PC-9 (cell line): ENCODE measurements at regions not wholly inside any gene's neighbourhood (a gene's known extent, or its start where the extent isn't known, plus 50 kb on each side); places are given as distances from the start of the nearest gene placed in this dataset.

Experiments
- BruUV-seq: library from RNA; stranded (reverse); fragments of 400-500 nt; replicated peaks from 2 replicates; lab custom pipeline; 2021; lab: Mats Ljungman, UMichigan
- CTCF ChIA-PET: fragments of 300-600 bp; sonication (Branson Sonifier 250); formaldehyde crosslinking; loops from one replicate; lab custom pipeline; 2022; ENCODE audit warnings: antibody characterized with exemption; lab: Charles Lee
- POLR2A ChIA-PET: fragments of 300-600 bp; sonication (Branson Sonifier 250); formaldehyde crosslinking; loops from one replicate; lab custom pipeline; 2022; ENCODE audit warnings: antibody characterized with exemption; ENCODE audit not compliant: unreplicated experiment; lab: Charles Lee
- DNase-seq, 2 experiments: peaks; one replicate each; pipeline versions ENCODE4 v3.0.0 to v3.0.0-alpha.2; 2015 to 2022; ENCODE audit warnings: mixed read lengths in 1 of 2
- H2AFZ ChIP-seq: fragments of 200-600 bp; sonication (generic); 2 replicates; pipeline ENCODE4 v1.8.1; 2017; ENCODE audit warnings: antibody characterized with exemption
- H3F3A ChIP-seq: fragments of 200-600 bp; sonication (generic); 2 replicates; pipeline ENCODE4 v1.8.1; 2017; ENCODE audit warnings: antibody characterized with exemption, mild to moderate bottlenecking, low read depth; ENCODE audit not compliant: insufficient read depth
- H3K27ac ChIP-seq: fragments of 200-600 bp; sonication (generic); 2 replicates; pipeline ENCODE4 v1.6.1; 2016; ENCODE audit warnings: mixed run types
- H3K27me3 ChIP-seq: fragments of 200-600 bp; sonication (generic); 2 replicates; pipeline ENCODE4 v1.6.1; 2016; ENCODE audit warnings: low read depth, mixed run types; ENCODE audit not compliant: insufficient read depth
- H3K36me3 ChIP-seq: fragments of 200-600 bp; sonication (generic); 2 replicates; pipeline ENCODE4 v1.6.1; 2016; ENCODE audit warnings: low read depth, mixed run types
- H3K4me1 ChIP-seq: fragments of 200-600 bp; sonication (generic); replicated peaks from 2 replicates; pipeline ENCODE4 v1.6.1; 2016; ENCODE audit warnings: mixed run types; ENCODE audit not compliant: insufficient read depth
- H3K4me2 ChIP-seq: fragments of 200-600 bp; sonication (generic); 2 replicates; pipeline ENCODE4 v1.6.1; 2017; ENCODE audit warnings: mixed run types
- H3K4me3 ChIP-seq: fragments of 200-600 bp; sonication (generic); 2 replicates; pipeline ENCODE4 v1.6.1; 2016; ENCODE audit warnings: mixed run types
- H3K79me2 ChIP-seq: fragments of 200-600 bp; sonication (generic); 2 replicates; pipeline ENCODE4 v1.6.1; 2017; ENCODE audit warnings: low read depth, mixed run types
- H3K9me2 ChIP-seq: fragments of 200-600 bp; sonication (generic); 2 replicates; pipeline ENCODE4 v1.8.1; 2017; ENCODE audit warnings: mild to moderate bottlenecking; ENCODE audit not compliant: insufficient read depth
- H3K9me3 ChIP-seq: fragments of 200-600 bp; sonication (generic); 2 replicates; pipeline ENCODE4 v1.8.1; 2016; ENCODE audit warnings: low read depth; ENCODE audit not compliant: insufficient read depth
- H4K20me1 ChIP-seq: fragments of 200-600 bp; sonication (generic); 2 replicates; pipeline ENCODE4 v1.8.1; 2017; ENCODE audit not compliant: insufficient read depth
- EZH2 ChIP-seq: fragments of 200-600 bp; sonication (generic); IDR thresholded peaks from 2 replicates; pipeline ENCODE4 v1.8.0; 2017; ENCODE audit warnings: antibody characterized with exemption, low read depth
- intact Hi-C: fragments of 100-400 bp; cut with micrococcal nuclease; formaldehyde crosslinking; loops from one replicate; pipeline ENCODE4 v1.10.0; 2022; ENCODE audit not compliant: unreplicated experiment
- TF ChIP-seq, protein P1 (sequence below): fragments of 200-600 bp; sonication (generic); conservative IDR thresholded peaks from 2 replicates; pipeline ENCODE4 v1.6.1; 2017; ENCODE audit warnings: mixed run types, antibody characterized with exemption, mild to moderate bottlenecking, moderate library complexity

DNA sequence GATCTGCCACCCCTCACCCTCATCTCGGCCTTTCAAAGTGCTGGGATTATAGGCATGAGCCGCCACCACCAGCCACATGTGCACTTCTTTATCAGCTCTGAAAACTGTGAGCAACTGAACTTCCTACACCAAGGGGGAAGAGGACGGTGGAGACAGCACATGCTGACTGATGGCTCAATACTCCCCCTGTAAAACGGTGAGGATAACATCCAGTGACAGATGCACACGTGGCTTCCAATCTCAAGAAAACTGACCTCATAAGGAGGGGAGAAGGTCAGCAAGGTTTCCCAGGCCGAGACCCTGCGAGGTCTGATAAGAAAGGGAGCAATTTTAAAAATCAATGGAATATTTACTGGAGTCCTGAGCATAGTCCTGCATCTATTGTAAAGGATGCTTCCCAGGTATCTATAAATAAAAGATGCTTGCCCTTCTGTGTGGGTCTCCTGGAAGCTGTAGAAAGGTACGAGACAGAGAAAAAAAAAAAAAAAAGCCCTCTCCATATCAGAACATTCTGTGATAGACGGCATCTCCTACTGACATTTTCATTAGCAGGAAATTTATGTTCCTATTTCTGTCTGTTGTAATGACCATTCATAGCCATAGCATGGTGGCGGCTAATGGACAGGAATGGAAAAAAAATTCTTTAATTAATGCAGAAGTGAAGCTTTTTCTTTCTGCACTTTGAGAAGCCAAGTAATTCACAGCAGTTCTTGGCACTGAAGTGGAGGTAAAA is 385.1 kb downstream of the ZNF536 start:
- TF ChIP-seq, protein P1, sequence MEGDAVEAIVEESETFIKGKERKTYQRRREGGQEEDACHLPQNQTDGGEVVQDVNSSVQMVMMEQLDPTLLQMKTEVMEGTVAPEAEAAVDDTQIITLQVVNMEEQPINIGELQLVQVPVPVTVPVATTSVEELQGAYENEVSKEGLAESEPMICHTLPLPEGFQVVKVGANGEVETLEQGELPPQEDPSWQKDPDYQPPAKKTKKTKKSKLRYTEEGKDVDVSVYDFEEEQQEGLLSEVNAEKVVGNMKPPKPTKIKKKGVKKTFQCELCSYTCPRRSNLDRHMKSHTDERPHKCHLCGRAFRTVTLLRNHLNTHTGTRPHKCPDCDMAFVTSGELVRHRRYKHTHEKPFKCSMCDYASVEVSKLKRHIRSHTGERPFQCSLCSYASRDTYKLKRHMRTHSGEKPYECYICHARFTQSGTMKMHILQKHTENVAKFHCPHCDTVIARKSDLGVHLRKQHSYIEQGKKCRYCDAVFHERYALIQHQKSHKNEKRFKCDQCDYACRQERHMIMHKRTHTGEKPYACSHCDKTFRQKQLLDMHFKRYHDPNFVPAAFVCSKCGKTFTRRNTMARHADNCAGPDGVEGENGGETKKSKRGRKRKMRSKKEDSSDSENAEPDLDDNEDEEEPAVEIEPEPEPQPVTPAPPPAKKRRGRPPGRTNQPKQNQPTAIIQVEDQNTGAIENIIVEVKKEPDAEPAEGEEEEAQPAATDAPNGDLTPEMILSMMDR, result no peak
- TF ChIP-seq EZH2, result no peak
- no peak overlapping the region for H3K4me3 ChIP-seq
- CTCF ChIA-PET, result no interaction called here

DNA sequence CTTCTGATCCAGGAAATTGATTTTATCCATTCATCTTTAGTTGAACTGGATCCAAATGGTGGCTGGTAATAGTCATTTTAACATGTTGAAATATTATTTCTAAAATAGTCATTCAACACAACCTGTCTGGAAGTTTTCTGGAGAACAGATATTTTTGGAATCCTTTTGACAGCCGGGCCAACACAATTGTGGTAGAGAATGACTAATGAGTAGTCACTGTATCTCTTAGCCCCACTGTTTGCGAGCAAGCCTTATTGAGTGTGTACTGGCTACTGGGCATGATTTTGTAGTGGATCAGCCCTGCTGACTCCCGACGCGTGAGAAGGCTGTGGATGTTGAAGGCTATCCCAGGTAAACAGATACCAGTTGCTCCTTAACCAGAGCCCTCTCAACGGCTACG is 383.4 kb downstream of the ZNF536 start:
- Histone ChIP-seq H3K9me3 (no peaks in the 10 kb centered on the region), H4K20me1 (no peaks in the 10 kb centered on the region), H3K4me3 (no peak overlapping the region), H3K36me3 (no peaks in the 10 kb centered on the region), H3K4me1 (no peaks in the 10 kb centered on the region), H3K4me2 (no peak overlapping the region), H3F3A (no peaks in the 10 kb centered on the region), H3K9me2 (no peaks in the 10 kb centered on the region), H3K27ac (no peak overlapping the region), H2AFZ (no peak overlapping the region), H3K27me3 (no peaks in the 10 kb centered on the region; the same call in 1 of the 2 replicates), H3K79me2 (no peaks in the 10 kb centered on the region)
- intact Hi-C loops, result no loop called here
- ChIA-PET CTCF (no interaction called here), POLR2A (no interaction called here)
- DNase-seq, result no peak
- BruUV-seq, result no TSS peak
- TF ChIP-seq, protein P1, result no peak
- no peak for TF ChIP-seq EZH2

More for the DNA sequence above, 385.1 kb downstream of the ZNF536 start:
- Histone ChIP-seq H2AFZ (no peak overlapping the region), H3K27ac (no peak overlapping the region), H3K36me3 (no peaks in the 10 kb centered on the region), H3K27me3 (no peaks in the 10 kb centered on the region; the same call in 1 of the 2 replicates), H3K79me2 (no peaks in the 10 kb centered on the region), H3K9me2 (no peaks in the 10 kb centered on the region), H3K4me2 (no peak overlapping the region), H3K4me1 (no peaks in the 10 kb centered on the region), H3F3A (no peaks in the 10 kb centered on the region), H3K9me3 (no peaks in the 10 kb centered on the region), H4K20me1 (no peaks in the 10 kb centered on the region)
- intact Hi-C loops, result no loop called here
- DNase-seq, result no peak
- POLR2A ChIA-PET, result no interaction called here
- no TSS peak for BruUV-seq

DNA sequence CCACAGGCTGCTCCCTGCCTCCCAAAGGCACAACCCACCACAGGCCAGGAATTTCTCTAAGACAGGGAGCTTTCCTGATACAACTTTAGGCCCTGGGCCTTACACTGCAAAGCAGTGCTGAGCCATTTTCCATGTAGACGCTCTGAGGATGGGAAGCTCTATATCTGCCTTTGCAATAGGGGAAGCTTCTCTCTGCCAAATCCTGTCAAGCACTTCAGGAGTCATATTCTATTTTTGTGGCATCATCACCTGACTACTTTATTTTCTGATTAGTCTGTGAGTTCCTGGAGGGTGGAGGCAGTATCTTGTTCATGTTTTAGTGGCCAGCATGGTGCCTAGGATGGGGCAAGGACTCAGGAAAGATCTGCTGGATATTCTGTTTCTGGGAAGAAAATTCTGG is 382.0 kb downstream of the ZNF536 start:
- Histone ChIP-seq H3K4me2 (no peak overlapping the region), H3F3A (no peaks in the 10 kb centered on the region), H3K27me3 (no peaks in the 10 kb centered on the region; the same call in 1 of the 2 replicates), H3K4me3 (no peak overlapping the region), H3K36me3 (no peaks in the 10 kb centered on the region), H3K9me2 (no peaks in the 10 kb centered on the region), H3K9me3 (no peaks in the 10 kb centered on the region), H2AFZ (no peak overlapping the region), H4K20me1 (no peaks in the 10 kb centered on the region), H3K79me2 (no peaks in the 10 kb centered on the region), H3K4me1 (no peaks in the 10 kb centered on the region), H3K27ac (no peak overlapping the region)
- DNase-seq, result no peak
- intact Hi-C loops, result no loop called here
- ChIA-PET CTCF (no interaction called here), POLR2A (no interaction called here)
- BruUV-seq, result no TSS peak
- TF ChIP-seq, protein P1, result no peak
- TF ChIP-seq EZH2, result no peak
